ENCODE measurements at regions not wholly inside any gene's neighbourhood (a gene's known extent, or its start where the extent isn't known, plus 50 kb on each side); places are given as distances from the start of the nearest gene placed in this dataset.

DNA sequence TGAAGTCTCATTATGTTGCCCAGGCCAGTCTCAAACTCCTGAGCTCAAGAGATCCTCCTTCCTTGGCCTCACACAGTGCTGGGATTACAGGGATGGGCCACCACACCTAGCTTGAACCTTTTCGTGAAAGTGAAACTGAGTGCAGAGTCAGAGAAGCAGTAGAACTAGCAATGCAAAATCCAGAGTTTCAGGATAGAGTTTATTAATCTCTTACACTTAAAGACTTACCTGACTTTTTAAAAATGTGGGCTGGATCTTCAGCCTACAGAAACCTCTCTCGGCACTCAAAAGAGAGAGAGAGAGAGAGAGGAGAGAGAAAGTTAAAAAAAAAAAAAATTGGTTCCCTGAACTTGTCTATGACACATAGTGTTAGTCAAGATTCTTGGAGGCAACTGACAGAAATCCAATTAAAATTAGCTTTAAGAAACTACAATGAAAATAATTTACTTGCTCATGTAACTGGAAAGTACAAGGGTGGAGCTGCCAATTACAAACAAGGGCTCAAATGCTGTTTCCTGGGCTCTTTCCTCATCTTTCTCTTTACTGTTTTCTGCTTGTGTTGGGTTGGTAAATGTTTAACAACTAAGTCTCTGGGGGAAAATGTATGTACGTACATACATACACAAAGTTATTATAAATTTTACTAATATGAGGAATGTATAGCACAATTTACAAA lies 98.1 kb upstream of the CERS6 start:
- Mint-ChIP-seq H3K4me1 (ENCODE audit: low read depth) (peaks cover 14% of the 10 kb centered on the region), H3K36me3 (no peaks in the 10 kb centered on the region), H3K27me3 (no peaks in the 10 kb centered on the region), H3K4me3 (no peak overlapping the region), H3K9me3 (peaks cover 9% of the 10 kb centered on the region), H3K27ac (no peak overlapping the region)
- DNase-seq = no peak
- intact Hi-C loops (cut with micrococcal nuclease) = no loop called here
- ChIA-PET POLR2A (interaction anchor here (1.1 kb wide), 1 partner anchor 100 kb away, joined by 3 read pairs; no protein-coding TSS in a partner anchor), CTCF (interaction anchor here (1.0 to 2.7 kb wide), 3 partner anchors 13 to 563 kb away, joined by 3 to 6 read pairs (median 4); no protein-coding TSS in a partner anchor)

DNA sequence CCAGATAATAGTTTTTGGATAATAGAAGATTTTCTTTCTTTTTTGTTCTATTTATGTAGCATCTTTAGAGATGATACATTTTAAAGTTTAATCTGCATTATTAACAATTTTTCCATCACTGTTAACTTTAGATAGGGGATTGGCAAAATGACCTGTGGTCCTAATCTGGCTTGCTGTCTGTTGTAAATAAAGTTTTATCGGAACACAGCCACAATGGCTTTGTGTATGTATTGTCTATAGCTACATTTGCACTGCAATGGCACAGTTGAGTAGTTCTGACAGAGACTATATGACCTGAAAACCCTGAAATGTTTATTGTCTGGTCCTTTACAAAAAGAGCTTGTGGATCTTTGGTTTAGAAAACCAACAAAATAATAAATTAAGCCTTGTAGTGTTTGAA lies 97.0 kb upstream of the CERS6 start:
- POLR2A ChIA-PET = no interaction called here

DNA sequence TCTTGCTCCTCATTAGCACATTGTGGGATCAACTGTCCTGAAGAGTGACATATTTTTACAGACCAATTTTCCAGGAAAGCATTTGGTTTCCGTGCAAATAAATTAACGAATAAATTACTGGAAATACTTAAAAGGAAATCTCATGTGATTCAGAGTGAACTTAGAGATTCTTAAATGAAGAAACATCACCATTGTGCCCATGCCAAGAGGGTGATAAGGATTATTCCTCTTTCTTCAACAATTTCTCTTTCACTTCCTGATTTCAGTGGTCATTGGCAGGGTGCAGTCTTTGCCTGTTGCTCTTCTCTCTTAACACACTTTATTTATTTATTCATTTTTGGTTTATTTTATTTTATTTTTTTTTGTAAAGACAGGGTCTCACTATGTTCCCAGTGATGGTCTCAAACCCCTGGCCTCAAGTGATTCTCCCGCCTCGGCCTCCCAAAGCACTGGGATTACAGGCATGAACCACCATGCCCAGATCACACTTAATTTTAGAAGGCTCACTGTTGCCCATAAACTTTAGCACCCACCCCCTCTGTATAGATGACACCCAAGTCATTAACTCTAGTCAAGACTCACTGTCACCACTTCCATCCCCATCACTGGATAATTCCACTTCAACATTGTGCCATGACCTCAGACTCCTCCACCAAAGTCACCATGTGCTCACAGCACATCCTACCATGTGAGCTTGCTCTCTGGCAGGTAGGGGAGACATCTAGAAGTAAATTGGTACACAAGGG lies 92.6 kb upstream of the CERS6 start:
- no peaks in the 10 kb centered on the region for H3K27me3 Mint-ChIP-seq
- H3K9me3 Mint-ChIP-seq = no peaks in the 10 kb centered on the region
- ChIA-PET CTCF (interaction anchor here (0.9 kb wide), 1 partner anchor 10 kb away, joined by 3 read pairs; no protein-coding TSS in a partner anchor), POLR2A (no interaction called here)
- H3K4me3 Mint-ChIP-seq = no peak overlapping the region
- peaks cover 4% of the 10 kb centered on the region for H3K4me1 Mint-ChIP-seq (ENCODE audit: low read depth)
- H3K27ac Mint-ChIP-seq = no peak overlapping the region
- H3K36me3 Mint-ChIP-seq = no peaks in the 10 kb centered on the region
- DNase-seq = no peak
- intact Hi-C loops (cut with micrococcal nuclease) = no loop called here

More for the DNA sequence above, 97.0 kb upstream of the CERS6 start:
- peaks cover 14% of the 10 kb centered on the region for H3K4me1 Mint-ChIP-seq (ENCODE audit: low read depth)
- CTCF ChIA-PET = no interaction called here
- no peak for DNase-seq
- H3K4me3 Mint-ChIP-seq = no peak overlapping the region
- no peak overlapping the region for H3K27ac Mint-ChIP-seq
- H3K9me3 Mint-ChIP-seq = no peaks in the 10 kb centered on the region
- H3K36me3 Mint-ChIP-seq = no peaks in the 10 kb centered on the region
- no peaks in the 10 kb centered on the region for H3K27me3 Mint-ChIP-seq
- intact Hi-C loops (cut with micrococcal nuclease) = no loop called here

DNA sequence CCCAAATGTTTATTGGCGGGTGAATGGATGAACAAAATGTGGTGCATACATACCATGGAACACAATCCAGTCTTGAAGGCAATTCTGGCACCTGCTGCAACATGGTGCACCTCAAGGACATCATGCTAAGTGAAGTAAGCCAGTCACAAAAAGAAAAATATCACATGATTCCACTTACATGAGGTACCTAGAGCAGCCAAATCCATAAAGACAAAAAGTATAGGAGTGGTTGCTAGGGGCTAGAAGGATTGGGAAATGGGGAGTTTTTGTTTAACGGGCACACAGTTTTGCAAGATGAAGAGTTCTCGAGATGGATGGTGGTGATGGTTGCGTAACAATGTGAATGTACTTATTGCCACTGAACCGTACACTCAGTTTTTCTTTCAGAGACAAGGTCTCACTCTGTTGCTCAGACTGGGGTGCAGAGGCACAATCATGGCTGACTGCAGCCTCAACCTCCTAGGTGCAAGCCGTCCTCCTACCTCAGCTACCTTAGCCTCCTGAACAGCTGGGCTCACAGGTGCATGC lies 90.9 kb upstream of the CERS6 start:
- intact Hi-C loops (cut with micrococcal nuclease) = no loop called here
- ChIA-PET POLR2A (no interaction called here), CTCF (no interaction called here)
- H3K27me3 Mint-ChIP-seq = no peaks in the 10 kb centered on the region
- peaks cover 2% of the 10 kb centered on the region for H3K4me1 Mint-ChIP-seq (ENCODE audit: low read depth)
- no peak for DNase-seq
- no peak overlapping the region for H3K4me3 Mint-ChIP-seq
- no peak overlapping the region for H3K27ac Mint-ChIP-seq
- no peaks in the 10 kb centered on the region for H3K9me3 Mint-ChIP-seq
- H3K36me3 Mint-ChIP-seq = no peaks in the 10 kb centered on the region

DNA sequence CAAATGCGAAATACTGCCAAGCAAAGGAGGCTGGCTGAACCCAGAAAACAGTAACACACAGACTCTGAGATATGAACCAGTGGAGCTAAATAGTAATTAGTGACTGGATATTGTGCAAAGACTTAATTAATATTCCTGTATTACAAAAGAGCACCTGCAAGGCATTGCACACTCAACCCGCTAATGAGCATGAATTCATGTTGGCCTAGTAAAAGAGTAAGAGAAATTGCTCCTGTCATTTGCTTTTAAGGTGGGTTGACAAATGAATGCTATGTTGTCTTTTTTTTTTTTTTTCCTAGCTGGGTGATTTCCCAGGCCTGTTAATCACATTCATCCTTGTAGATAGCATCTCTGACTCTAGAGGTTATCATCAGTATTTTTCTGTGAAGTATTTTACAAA lies 87.0 kb upstream of the CERS6 start:
- Mint-ChIP-seq H3K4me3 (no peak overlapping the region), H3K27me3 (no peaks in the 10 kb centered on the region), H3K9me3 (no peaks in the 10 kb centered on the region), H3K27ac (no peak overlapping the region), H3K4me1 (ENCODE audit: low read depth) (peaks cover 6% of the 10 kb centered on the region), H3K36me3 (no peaks in the 10 kb centered on the region)
- intact Hi-C loops (cut with micrococcal nuclease) = no loop called here
- POLR2A ChIA-PET = no interaction called here
- DNase-seq = no peak
- CTCF ChIA-PET = no interaction called here

DNA sequence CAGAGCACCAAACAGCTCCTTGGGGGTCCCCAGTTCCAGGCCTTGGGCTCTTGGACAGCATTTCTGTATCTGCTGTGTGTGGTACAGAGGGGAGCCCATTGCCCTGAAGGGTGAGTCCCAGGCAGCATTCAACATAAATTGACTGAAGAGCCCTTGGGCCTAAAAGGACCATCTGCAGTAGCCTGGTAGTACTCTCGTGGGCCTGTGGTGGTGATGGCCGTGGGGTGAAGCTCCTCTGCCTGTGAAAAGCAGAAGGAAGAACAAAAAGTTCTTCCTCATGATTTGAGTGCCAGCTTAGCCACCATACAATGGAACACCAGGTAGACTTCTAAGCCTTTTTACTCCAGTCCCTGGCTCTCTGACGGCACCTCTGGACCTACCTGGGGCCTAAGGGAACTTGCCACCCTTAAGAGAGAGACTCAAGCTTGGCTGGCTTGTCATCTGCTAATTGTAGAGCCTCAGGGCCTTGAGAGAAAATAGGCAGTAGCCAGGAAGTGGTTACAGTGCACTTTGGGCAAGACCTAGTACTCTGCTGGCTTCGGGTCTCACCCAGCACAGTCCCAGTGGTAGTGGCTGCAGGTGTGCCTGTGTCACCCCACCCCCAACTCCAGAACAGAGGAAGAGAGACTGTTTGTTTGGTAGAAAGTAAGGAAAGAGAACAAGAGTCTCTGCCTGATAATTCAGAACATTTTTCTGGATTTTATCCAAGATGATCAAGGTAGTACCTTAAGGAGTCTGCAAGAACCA lies 84.6 kb upstream of the CERS6 start:
- DNase-seq = no peak
- intact Hi-C loops (cut with micrococcal nuclease) = no loop called here
- ChIA-PET POLR2A (no interaction called here), CTCF (no interaction called here)
- Mint-ChIP-seq H3K27ac (no peak overlapping the region), H3K27me3 (no peaks in the 10 kb centered on the region), H3K36me3 (no peaks in the 10 kb centered on the region), H3K4me3 (no peak overlapping the region), H3K9me3 (peaks cover under 1% of the 10 kb centered on the region), H3K4me1 (ENCODE audit: low read depth) (peaks cover 6% of the 10 kb centered on the region)

DNA sequence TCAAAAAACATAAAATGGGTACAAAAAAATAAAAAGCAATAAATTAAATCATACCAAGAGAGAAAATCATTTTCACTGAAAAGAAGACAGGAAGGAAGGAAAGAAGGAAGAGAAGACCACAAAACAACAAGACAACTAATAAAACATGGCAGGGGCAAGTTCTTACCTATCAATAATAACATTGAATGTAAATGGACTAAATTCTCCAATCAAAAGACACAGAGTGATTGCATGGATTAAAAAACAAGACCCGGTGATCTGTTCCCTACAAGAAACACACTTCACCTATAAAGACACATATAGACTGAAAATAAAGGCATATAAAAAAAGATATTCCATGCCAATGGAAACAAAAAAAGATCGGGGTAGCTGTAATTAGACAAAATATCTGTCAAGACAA lies 82.6 kb upstream of the CERS6 start:
- H3K36me3 Mint-ChIP-seq = peaks cover 1% of the 10 kb centered on the region
- POLR2A ChIA-PET = no interaction called here
- intact Hi-C loops (cut with micrococcal nuclease) = no loop called here
- no peak overlapping the region for H3K27ac Mint-ChIP-seq
- H3K27me3 Mint-ChIP-seq = no peaks in the 10 kb centered on the region
- no peak for DNase-seq
- H3K9me3 Mint-ChIP-seq = peaks cover 3% of the 10 kb centered on the region
- CTCF ChIA-PET = no interaction called here
- peaks cover 6% of the 10 kb centered on the region for H3K4me1 Mint-ChIP-seq (ENCODE audit: low read depth)
- H3K4me3 Mint-ChIP-seq = no peak overlapping the region

DNA sequence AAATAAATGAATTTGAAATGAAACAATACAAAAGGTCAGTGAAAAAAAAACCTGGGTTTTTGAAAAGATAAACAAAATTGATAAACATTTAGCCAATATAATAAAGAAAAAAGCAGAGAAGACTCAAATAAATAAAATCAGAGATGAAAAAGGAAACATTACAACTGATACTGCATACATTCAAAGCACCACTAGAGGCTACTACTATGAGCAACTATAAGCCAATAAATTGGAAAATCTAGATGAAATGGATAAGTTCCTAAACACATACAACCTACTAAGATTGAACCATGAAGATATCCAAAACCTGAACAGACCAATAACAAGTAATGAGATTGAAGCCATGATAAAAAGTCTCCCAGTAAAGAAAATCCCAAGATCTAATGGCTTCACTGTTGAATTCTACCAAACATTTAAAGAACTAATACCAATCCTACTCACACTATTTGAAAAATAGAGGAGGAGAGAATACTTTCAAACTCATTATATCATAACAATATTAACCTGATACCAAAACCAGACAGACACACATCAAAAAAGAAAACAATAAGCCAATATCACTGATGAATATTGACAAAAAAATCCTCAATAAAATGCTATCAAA lies 80.8 kb upstream of the CERS6 start:
- CTCF ChIA-PET = no interaction called here

DNA sequence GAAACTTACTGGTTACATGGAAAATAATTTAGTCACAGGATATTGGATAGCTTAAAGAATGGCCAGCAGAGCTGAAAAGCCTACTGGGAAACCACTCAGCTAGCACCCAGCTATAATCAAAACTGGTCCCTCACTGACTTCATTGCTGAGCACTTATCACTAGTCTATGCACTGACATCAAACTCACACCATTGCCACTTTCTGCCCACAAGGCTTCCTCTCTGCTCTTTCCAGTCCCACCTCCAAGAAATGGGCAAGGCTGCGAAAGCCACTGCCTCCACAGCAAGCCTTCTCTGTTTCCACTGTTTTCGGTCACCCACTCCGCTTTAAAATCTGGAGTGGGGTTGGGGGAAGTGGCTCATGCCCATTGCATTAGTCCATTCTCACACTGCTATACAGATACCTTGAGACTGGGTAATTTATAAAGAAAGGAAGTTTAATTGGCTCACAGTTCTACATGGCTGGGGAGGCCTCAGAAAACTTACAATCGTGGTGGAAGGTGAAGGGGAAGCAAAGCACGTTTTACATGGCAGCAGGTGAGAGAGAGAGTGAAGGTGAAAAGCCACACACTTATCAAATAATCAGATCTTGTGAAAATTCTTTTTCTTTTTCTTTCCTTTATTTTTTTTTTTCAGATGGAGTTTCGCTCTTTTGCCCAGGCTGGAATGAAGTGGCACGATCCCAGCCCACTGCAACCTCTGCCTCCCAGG lies 77.0 kb upstream of the CERS6 start:
- peaks cover 4% of the 10 kb centered on the region for H3K4me1 Mint-ChIP-seq (ENCODE audit: low read depth)
- no peak overlapping the region for H3K4me3 Mint-ChIP-seq
- intact Hi-C loops (cut with micrococcal nuclease) = no loop called here
- CTCF ChIA-PET = no interaction called here
- POLR2A ChIA-PET = no interaction called here
- no peak overlapping the region for H3K27ac Mint-ChIP-seq
- no peaks in the 10 kb centered on the region for H3K27me3 Mint-ChIP-seq
- no peak for DNase-seq
- peaks cover 1% of the 10 kb centered on the region for H3K36me3 Mint-ChIP-seq
- peaks cover 3% of the 10 kb centered on the region for H3K9me3 Mint-ChIP-seq

More for the DNA sequence above, 80.8 kb upstream of the CERS6 start:
- no peak for DNase-seq
- POLR2A ChIA-PET = no interaction called here
- Mint-ChIP-seq H3K4me3 (no peak overlapping the region), H3K27me3 (no peaks in the 10 kb centered on the region), H3K9me3 (peaks cover 3% of the 10 kb centered on the region), H3K36me3 (peaks cover 1% of the 10 kb centered on the region), H3K4me1 (ENCODE audit: low read depth) (peaks cover 8% of the 10 kb centered on the region), H3K27ac (no peak overlapping the region)
- intact Hi-C loops (cut with micrococcal nuclease) = no loop called here

DNA sequence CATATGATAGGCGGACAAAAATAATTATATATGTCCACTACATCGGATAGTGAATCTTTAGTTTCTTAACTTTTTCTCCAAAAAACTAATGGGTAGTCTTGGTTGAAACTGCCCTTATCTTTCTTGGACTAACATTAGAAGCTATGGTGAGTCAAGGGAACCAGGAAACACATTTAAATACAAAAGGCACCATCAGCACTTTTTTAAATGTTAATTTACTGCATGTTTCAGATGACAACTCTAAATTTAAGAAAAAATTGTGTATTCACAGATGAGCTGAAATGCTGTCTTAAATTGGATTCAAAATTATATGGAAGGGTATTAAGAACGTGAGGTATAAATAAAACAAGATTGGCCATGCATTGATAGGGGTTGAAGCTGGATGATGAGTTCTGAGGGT lies 75.6 kb upstream of the CERS6 start:
- DNase-seq = no peak
- ChIA-PET POLR2A (no interaction called here), CTCF (interaction anchor here (0.6 kb wide), 1 partner anchor 378 kb away, joined by 4 read pairs; no protein-coding TSS in a partner anchor)
- Mint-ChIP-seq H3K36me3 (peaks cover 1% of the 10 kb centered on the region), H3K4me1 (ENCODE audit: low read depth) (peaks cover 4% of the 10 kb centered on the region), H3K9me3 (peaks cover 3% of the 10 kb centered on the region), H3K27ac (no peak overlapping the region), H3K27me3 (no peaks in the 10 kb centered on the region), H3K4me3 (no peak overlapping the region)
- intact Hi-C loops (cut with micrococcal nuclease) = no loop called here

DNA sequence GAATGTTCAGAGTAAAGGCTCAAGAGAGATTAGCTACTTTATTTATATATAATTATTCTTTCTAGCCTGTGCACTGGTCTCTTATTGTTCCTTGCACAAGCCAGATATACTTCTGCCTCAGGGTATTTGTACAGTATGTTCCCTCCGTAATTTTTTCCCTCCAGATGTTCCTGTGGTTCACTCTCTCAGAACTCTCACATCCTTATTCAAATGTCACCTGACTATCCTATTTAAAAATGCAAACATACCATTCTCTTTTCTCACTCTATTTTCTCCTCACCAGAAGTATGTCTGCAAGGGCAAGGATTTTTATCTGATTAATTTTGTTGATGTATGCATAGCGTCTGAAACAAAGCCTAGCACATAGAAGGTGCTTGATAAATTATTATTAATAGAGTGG lies 64.0 kb upstream of the CERS6 start:
- H3K27ac Mint-ChIP-seq = no peak overlapping the region
- intact Hi-C loops (cut with micrococcal nuclease) = no loop called here
- CTCF ChIA-PET = no interaction called here
- POLR2A ChIA-PET = no interaction called here
- no peak overlapping the region for H3K4me3 Mint-ChIP-seq
- no peaks in the 10 kb centered on the region for H3K4me1 Mint-ChIP-seq (ENCODE audit: low read depth)
- H3K9me3 Mint-ChIP-seq = no peaks in the 10 kb centered on the region
- H3K27me3 Mint-ChIP-seq = no peaks in the 10 kb centered on the region
- H3K36me3 Mint-ChIP-seq = no peaks in the 10 kb centered on the region
- no peak for DNase-seq

DNA sequence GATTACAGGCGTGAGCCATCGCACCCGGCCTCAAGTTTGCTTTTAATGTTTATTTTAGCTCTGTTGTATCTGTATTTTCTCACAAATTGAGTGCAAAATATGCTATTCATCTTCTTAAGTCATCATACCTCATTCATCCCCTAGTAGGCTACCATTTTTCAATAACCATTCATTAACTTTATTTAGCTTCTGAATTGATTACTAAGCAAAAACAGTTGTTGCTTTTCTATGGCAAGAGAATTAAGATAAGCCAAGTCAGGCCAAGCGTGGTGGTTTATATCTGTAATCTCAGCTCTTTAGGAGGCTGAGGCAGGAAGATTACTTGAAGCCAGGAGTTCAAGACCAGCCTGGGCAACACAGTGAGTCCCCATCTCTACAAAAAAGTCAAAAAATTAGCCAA lies 63.3 kb upstream of the CERS6 start:
- H3K36me3 Mint-ChIP-seq = no peaks in the 10 kb centered on the region
- ChIA-PET CTCF (no interaction called here), POLR2A (no interaction called here)
- H3K4me1 Mint-ChIP-seq (ENCODE audit: low read depth) = no peaks in the 10 kb centered on the region
- H3K9me3 Mint-ChIP-seq = no peaks in the 10 kb centered on the region
- no peak for DNase-seq
- intact Hi-C loops (cut with micrococcal nuclease) = no loop called here
- no peak overlapping the region for H3K4me3 Mint-ChIP-seq
- no peak overlapping the region for H3K27ac Mint-ChIP-seq
- no peaks in the 10 kb centered on the region for H3K27me3 Mint-ChIP-seq
